Endodermal cell (in vitro differentiated cells): ENCODE measurements at regions not wholly inside any gene's neighbourhood (a gene's known extent, or its start where the extent isn't known, plus 50 kb on each side); places are given as distances from the start of the nearest gene placed in this dataset.

Experiments
- DNase-seq: peaks from one replicate; pipeline ENCODE4 v3.0.0-alpha.2; 2017
- H3K27ac ChIP-seq: 2 replicates; pipeline ENCODE4 v1.5.1; 2013; ENCODE audit warnings: mild to moderate bottlenecking, low read depth, low read length, moderate library complexity
- H3K27me3 ChIP-seq: 2 replicates; pipeline ENCODE4 v1.6.1; 2013; ENCODE audit warnings: mild to moderate bottlenecking, low read length, moderate library complexity; ENCODE audit not compliant: insufficient read depth, control insufficient read depth, poor library complexity, severe bottlenecking
- H3K36me3 ChIP-seq: 2 replicates; pipeline ENCODE4 v1.7.0; 2013; ENCODE audit warnings: mild to moderate bottlenecking, low read length, moderate library complexity; ENCODE audit not compliant: control insufficient read depth, insufficient read depth
- H3K4me1 ChIP-seq: one replicate; pipeline ENCODE4 v1.7.0; 2013; ENCODE audit warnings: low read length; ENCODE audit not compliant: control insufficient read depth, insufficient read depth
- H3K4me3 ChIP-seq: 2 replicates; pipeline ENCODE4 v1.5.1; 2013; ENCODE audit warnings: mild to moderate bottlenecking, low read length, moderate library complexity
- H3K9ac ChIP-seq: 2 replicates; pipeline ENCODE4 v1.6.1; 2013; ENCODE audit warnings: mild to moderate bottlenecking, low read length, moderate library complexity; ENCODE audit not compliant: poor library complexity, severe bottlenecking; ENCODE audit errors: extremely low read depth
- H3K9me3 ChIP-seq: 2 replicates; pipeline ENCODE4 v1.6.1; 2013; ENCODE audit warnings: mild to moderate bottlenecking, low read length, moderate library complexity; ENCODE audit not compliant: control insufficient read depth
- H3K27ac Mint-ChIP-seq: 2 replicates; pipeline ENCODE4 v1.8.0; 2020; ENCODE audit warnings: mixed read lengths
- H3K27me3 Mint-ChIP-seq: 2 replicates; pipeline ENCODE4 v1.8.0; 2021; ENCODE audit warnings: mild to moderate bottlenecking, mixed read lengths; ENCODE audit not compliant: insufficient read depth
- H3K36me3 Mint-ChIP-seq: 2 replicates; pipeline ENCODE4 v1.8.0; 2020; ENCODE audit warnings: low read depth, mixed read lengths
- H3K4me1 Mint-ChIP-seq: 2 replicates; pipeline ENCODE4 v1.8.0; 2020; ENCODE audit warnings: mixed read lengths
- H3K4me3 Mint-ChIP-seq: 2 replicates; pipeline ENCODE4 v1.8.0; 2020; ENCODE audit warnings: mild to moderate bottlenecking, moderate library complexity, mixed read lengths
- H3K9me3 Mint-ChIP-seq: 2 replicates; pipeline ENCODE4 v1.8.0; 2020; ENCODE audit warnings: mild to moderate bottlenecking, mixed read lengths
- CTCF ChIP-seq: fragments of 200-600 bp; sonication (generic); conservative IDR thresholded peaks from 2 replicates; pipeline ENCODE4 v1.5.0; 2021; ENCODE audit warnings: antibody characterized with exemption, mild to moderate bottlenecking
- WGBS, 2 experiments: methylation state at CpG; one replicate each; pipeline versions ENCODE4 v1.1.5 to v1.1.7; 2013; ENCODE audit warnings: missing lambda C conversion rate in 2 of 2, mixed read lengths in 1 of 2; ENCODE audit not compliant: insufficient coverage in 1 of 2, insufficient read length in 1 of 2; 5-methylcytosine and 5-hydroxymethylcytosine counted together

GRCh38 chr10:33556620-33557019 is 222.2 kb upstream of the NRP1 start:
- no peak overlapping the region for H3K4me3 Mint-ChIP-seq

GRCh38 chr10:33556103-33556502 is 221.6 kb upstream of the NRP1 start:
- Histone ChIP-seq H3K9ac (no peak overlapping the region), H3K36me3 (no peaks in the 10 kb centered on the region), H3K27ac (no peak overlapping the region), H3K4me3 (no peak overlapping the region), H3K9me3 (no peaks in the 10 kb centered on the region), H3K27me3 (no peaks in the 10 kb centered on the region), H3K4me1 (peaks cover 4% of the 10 kb centered on the region)
- H3K27me3 Mint-ChIP-seq = peaks cover 2% of the 10 kb centered on the region
- H3K27ac Mint-ChIP-seq = no peak overlapping the region
- no peak for TF ChIP-seq CTCF
- H3K4me3 Mint-ChIP-seq = no peak overlapping the region
- DNase-seq = no peak
- 93 to 95% methylated on average over 1 of the region's 1 CpG for WGBS, 2 experiments
- H3K9me3 Mint-ChIP-seq = no peaks in the 10 kb centered on the region
- H3K36me3 Mint-ChIP-seq = no peaks in the 10 kb centered on the region
- H3K4me1 Mint-ChIP-seq = no peaks in the 10 kb centered on the region

More at GRCh38 chr10:33556620-33557019, 222.2 kb upstream of the NRP1 start:
- Histone ChIP-seq H3K4me3 (no peak overlapping the region), H3K9me3 (no peaks in the 10 kb centered on the region), H3K36me3 (no peaks in the 10 kb centered on the region), H3K9ac (no peak overlapping the region), H3K27me3 (no peaks in the 10 kb centered on the region), H3K4me1 (peaks cover 4% of the 10 kb centered on the region), H3K27ac (no peak overlapping the region)
- H3K27ac Mint-ChIP-seq = no peak overlapping the region
- no peak for TF ChIP-seq CTCF
- no peaks in the 10 kb centered on the region for H3K4me1 Mint-ChIP-seq
- WGBS, 2 experiments = 77 to 86% methylated on average over 3 to 11 of the region's 11 CpGs
- no peaks in the 10 kb centered on the region for H3K36me3 Mint-ChIP-seq
- no peak for DNase-seq
- H3K9me3 Mint-ChIP-seq = no peaks in the 10 kb centered on the region
- peaks cover 2% of the 10 kb centered on the region for H3K27me3 Mint-ChIP-seq

GRCh38 chr10:33553748-33554571 is 219.5 kb upstream of the NRP1 start:
- Histone ChIP-seq H3K27me3 (no peaks in the 10 kb centered on the region), H3K36me3 (no peaks in the 10 kb centered on the region), H3K4me1 (peaks cover 4% of the 10 kb centered on the region), H3K27ac (peak overlapping the region; percentile 27), H3K9ac (no peak overlapping the region), H3K4me3 (no peak overlapping the region), H3K9me3 (no peaks in the 10 kb centered on the region)
- H3K27me3 Mint-ChIP-seq = peaks cover 2% of the 10 kb centered on the region
- H3K4me1 Mint-ChIP-seq = no peaks in the 10 kb centered on the region
- no peaks in the 10 kb centered on the region for H3K9me3 Mint-ChIP-seq
- DNase-seq = no peak
- no peak for TF ChIP-seq CTCF
- WGBS, 2 experiments = 84 to 90% methylated on average over 5 to 11 of the region's 11 CpGs
- no peaks in the 10 kb centered on the region for H3K36me3 Mint-ChIP-seq
- H3K4me3 Mint-ChIP-seq = no peak overlapping the region
- H3K27ac Mint-ChIP-seq = no peak overlapping the region
